Urothelium cell line (cell line): ENCODE measurements at regions not wholly inside any gene's neighbourhood (a gene's known extent, or its start where the extent isn't known, plus 50 kb on each side); places are given as distances from the start of the nearest gene placed in this dataset.
"Not testable (repeated sequence)": the region's sequence is repeated elsewhere in the genome, so short reads cannot be mapped to it uniquely, and the experiment has no call there.

Source experiments
- DNase-seq: peaks from one replicate; pipeline ENCODE4 v3.0.0; 2011; ENCODE audit warnings: low spot score, mixed read lengths
- FAIRE-seq: peaks from 2 replicates; lab custom pipeline; 2011; peaks lifted over from hg19 to GRCh38; lab: Jason Lieb, UNC

DNA sequence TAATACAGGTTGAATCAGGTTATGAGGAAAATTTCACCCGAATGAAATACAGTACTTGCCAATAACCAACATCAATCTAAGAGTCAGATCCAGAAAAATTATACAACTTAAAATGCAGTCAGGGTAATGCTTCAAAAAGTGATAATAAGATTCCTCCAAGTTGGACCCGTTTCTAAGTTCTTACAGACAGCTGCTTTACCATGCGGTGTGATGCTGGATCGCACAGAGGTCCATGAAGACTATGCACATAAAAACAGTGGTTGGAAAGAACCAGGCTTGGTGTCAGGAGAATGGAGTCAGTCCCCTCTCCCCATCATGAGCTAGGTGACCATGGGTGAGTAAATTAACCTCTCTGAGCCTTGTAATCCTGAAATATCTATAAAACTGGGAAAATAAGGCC lies 261.3 kb downstream of the QDPR start:
- DNase-seq: no peak
- no peak for FAIRE-seq

DNA sequence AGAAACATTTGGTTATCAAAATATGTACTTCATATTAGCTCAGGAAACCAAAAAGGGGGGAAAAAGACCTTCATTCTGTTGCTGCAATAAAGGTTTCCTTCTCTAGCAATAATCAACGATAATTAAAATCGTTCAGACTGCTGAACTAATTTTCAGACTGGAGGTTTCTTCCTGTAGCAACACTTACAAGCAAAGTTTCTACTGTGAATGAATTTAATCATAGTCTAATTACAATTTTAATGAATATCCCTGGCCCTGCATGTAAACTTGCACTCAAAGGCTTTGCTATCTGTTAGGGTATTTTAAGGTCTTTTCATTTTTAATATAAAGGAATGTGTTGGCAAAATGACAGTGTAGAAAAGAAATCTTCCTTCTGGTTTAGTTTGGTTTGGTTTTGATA lies 265.2 kb downstream of the QDPR start:
- FAIRE-seq (no peak), DNase-seq (no peak)

DNA sequence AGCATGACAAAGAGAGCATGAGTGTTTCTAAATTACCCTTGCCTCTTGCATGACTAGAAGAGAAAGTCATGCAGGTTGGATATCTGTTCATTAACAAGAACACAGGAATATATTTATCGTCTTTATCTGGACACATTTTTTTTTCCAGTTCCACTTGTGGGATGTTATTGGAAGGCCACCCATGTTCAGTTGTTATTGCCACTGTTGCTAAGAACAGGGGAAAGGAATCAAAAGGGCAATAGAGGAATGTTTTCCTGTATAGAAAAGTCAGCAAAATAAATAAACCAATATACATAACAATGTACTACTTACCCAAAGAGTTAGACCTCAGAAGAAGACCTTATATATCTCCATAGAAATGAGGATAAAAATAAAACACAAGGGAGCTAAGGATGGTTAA lies 270.1 kb downstream of the QDPR start:
- DNase-seq (no peak), FAIRE-seq (no peak)

- DNase-seq: no peak
- FAIRE-seq: no peak
These were observed 273.3 kb downstream of the QDPR start for GRCh38 chr4:17238633-17239032.

DNA sequence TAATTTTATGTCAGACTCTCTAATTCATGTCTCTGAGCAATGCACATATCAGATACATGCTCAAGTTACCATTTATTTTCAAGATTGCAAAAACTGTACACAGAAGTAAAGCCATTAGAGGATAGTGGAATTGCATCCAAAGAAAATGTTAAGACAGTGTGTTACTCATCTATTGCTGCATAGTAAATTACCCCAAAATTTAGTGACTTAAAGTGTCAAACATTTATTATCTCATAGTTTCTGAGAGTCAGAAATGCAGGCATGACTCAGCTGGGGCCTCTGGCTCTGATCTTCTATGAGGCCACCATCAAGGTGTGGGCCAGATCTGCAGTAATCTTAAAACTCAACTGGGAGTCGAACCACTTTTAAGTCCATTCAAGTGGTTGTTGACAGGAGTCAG lies 275.2 kb downstream of the QDPR start:
- FAIRE-seq (no peak), DNase-seq (no peak)

DNA sequence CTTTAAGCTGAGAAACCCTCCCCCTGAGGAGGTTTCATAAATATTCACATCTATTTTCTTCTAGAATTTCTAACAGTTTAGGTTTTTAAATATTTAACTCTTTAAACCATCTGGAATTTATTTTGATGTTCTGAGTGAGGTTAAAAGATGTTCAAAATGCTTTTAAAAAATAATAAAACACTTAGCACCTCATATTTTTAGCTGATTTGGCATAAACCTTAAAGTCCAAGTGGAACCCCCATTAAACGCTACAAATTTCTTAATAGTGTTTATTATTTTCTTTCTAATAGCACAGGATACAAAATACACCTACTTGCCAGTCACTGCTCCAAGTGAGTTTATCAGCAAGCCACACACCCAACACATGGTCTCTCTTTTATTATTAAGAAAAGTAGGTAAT lies 277.2 kb downstream of the QDPR start:
- FAIRE-seq: no peak
- DNase-seq: no peak

DNA sequence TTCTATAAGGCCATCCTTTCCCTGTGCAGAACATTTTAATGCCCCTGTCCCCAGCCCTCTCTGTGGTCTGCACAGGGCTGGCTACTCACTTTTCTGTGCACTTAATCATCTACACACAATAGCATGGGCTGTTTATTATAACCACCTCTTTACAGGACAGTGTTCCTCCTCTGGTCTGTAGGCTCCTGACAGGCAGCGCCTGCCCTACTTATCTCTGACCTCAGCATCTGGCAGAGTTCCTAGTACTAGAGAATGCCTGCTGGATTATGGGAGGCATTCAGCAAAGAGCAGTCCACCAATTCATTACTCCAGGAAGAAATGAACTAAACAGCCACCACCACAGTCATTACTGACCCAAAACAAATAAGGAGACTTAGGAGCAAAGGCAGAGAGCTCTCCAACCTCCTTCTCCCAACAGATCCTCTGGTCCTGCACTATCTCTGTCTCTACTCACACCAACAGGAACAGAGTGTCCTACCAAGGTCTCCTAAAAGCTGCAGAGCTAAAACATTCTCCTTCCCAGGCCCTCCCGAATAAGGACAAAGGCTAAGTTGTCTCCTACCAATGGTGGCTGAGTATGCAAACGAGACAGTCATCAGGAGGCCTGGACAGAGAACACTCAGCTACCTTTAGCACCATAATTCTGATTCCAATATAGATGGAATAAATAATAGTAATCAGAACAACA lies 279.2 kb downstream of the QDPR start:
- DNase-seq: peak; percentile 4
- FAIRE-seq: no peak

- FAIRE-seq, DNase-seq: not testable (repeated sequence)
These were observed 279.9 kb downstream of the QDPR start for GRCh38 chr4:17231880-17232475.

GRCh38 chr4:17230727-17231126 lies 281.2 kb downstream of the QDPR start:
- FAIRE-seq (no peak), DNase-seq (no peak)

DNA sequence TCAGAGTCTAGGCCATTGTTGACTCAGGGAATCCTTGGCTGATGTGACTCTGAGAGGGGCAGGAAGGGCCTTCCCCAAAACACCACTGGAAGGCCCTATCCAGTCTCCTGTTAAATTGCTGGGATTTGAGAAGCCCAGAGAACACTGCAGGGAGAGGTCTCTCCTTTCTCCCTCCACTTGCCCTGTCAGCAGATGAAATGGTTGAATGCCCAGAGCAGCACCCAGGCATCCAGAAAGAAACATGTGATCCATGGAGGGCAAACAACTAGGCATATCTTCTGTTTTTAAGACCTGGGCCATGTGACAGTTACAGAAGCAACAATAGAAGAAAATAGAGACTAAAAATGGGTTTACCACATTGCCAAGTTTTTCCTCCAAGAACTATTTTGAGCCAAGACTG lies 291.1 kb downstream of the QDPR start:
- DNase-seq (no peak), FAIRE-seq (no peak)

DNA sequence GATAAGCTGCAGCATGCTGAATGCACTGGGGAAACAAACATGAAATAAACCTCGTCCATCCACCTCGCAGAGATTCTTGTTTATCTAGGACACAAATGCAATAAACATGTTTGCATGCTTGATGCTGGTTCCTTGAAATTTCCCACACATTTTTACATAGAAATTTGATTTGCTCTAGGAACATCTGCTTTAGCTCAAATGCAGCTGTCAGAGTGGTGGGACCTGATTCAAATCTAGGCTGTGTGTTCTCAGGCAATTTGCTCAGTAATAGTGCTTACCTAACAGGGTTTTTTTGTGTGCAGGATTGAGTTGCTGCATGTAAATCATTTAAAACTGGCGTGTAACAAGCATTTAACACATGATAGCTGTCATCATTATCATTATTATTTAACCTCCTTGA lies 293.1 kb downstream of the QDPR start:
- FAIRE-seq: no peak
- DNase-seq: no peak

GRCh38 chr4:17206829-17207801 lies 304.8 kb downstream of the QDPR start:
- FAIRE-seq: no peak
- no peak for DNase-seq

DNA sequence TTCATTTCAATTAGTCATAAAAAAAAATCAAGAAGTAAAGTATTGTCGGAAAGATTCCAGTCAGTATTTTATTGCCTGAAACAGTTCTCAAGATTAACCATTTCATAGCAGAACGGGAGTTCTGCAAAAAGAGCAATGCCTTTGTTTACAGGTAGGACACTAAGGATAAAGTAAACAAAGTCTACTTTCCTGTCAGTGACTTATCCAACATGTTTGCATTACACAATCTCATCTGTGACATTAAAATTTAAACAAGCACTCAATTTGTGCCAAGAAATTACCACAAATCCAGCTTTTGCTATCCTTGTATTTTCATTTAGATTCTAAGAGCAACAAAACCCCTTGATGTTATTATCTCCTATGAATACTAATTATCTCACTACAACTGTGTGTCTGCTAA lies 306.5 kb upstream of the LDB2 start:
- DNase-seq (no peak), FAIRE-seq (no peak)

DNA sequence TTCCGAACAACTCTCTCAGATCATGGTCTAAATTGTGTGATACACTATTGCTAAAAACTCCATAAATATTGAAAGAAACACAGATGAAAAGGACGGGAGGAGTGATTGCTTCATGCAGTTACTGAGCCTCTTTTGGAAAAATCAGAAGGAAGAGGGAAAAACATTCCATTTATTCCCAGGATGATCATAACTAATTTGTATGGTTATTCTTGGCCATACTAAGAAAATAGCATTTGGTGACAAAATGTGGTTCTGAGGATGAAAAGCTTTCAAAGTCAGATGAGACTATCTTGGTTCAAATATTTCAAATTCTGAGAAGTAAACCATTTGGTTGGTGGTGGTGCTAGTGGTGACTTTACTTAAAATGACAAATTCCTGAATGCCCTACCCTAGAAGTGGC lies 305.4 kb upstream of the LDB2 start:
- FAIRE-seq: no peak
- no peak for DNase-seq

DNA sequence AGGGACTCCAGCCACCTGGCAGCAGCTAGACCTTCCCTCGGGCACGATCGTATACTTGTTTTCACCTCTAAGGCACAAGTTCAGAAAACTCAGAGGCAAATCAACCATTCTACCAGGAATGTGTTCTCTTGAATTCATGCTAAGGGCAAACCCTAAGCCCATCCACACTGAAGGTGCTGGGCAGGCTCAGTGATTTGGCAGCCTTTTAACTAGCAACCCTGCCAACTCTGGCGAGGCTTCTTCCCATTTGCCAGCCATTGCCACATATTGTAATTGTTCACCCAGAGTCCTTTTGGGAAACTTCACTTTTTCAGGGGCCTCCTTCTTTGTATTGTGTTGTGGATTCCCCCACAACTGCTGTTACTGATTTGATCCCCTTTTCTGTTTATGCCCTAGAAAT lies 298.6 kb upstream of the LDB2 start:
- FAIRE-seq (no peak), DNase-seq (no peak)

- DNase-seq (no peak), FAIRE-seq (no peak)
These were observed 297.2 kb upstream of the LDB2 start for GRCh38 chr4:17195461-17196275.

DNA sequence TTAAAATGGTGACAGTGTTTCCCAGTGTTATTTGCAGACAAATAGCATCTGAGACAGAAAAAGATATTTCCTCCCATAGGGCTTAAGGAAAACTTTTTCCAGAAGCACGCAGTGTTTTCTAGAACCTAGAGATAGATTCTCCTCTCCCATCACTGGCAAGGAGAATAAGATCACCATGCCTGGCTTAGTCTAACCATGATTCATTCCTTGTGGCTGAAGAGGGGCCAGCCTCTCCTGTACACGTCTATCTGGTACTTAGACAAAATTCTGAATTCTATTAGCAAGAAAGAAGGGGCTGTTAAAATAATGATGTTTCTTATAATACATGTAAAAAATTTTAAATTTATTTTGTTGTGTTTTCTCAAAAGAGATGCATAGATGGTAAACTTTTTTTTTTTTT lies 296.1 kb upstream of the LDB2 start:
- DNase-seq: no peak
- no peak for FAIRE-seq

DNA sequence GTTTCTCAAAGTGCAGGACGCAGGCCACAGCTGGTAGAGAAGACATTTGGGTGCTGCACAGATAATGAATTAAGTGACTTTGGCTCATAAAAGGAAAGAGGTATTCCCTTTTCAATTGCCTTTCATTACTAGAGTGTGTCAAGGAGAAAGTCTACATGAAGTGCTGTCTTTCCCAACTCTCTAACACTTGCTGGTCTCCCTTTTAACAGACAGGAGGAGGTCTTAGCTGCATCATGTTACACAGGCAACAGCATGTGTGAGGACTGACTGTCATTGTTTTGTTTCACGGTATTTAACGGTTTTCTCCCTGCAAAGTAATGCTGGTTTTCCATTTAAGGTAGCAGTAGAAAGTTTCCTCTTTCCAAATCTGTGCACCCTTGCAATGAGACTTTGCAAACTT lies 291.3 kb upstream of the LDB2 start:
- no peak for DNase-seq
- no peak for FAIRE-seq

DNA sequence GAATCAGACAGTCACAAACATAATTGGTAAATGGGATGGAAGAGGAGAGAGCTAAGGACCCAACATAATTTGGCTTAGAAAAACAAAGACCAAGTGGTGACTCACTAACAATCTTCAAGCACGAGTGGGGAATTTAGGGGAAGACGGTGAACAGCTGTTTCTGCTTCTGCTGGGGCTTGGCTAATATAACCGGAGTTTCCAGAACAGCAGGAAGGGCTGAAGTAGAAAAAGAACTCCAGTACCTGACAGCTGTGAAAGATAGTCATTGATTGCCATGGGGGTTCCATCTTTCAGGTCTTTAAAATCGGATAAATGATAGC lies 290.9 kb upstream of the LDB2 start:
- FAIRE-seq: no peak
- DNase-seq: no peak

DNA sequence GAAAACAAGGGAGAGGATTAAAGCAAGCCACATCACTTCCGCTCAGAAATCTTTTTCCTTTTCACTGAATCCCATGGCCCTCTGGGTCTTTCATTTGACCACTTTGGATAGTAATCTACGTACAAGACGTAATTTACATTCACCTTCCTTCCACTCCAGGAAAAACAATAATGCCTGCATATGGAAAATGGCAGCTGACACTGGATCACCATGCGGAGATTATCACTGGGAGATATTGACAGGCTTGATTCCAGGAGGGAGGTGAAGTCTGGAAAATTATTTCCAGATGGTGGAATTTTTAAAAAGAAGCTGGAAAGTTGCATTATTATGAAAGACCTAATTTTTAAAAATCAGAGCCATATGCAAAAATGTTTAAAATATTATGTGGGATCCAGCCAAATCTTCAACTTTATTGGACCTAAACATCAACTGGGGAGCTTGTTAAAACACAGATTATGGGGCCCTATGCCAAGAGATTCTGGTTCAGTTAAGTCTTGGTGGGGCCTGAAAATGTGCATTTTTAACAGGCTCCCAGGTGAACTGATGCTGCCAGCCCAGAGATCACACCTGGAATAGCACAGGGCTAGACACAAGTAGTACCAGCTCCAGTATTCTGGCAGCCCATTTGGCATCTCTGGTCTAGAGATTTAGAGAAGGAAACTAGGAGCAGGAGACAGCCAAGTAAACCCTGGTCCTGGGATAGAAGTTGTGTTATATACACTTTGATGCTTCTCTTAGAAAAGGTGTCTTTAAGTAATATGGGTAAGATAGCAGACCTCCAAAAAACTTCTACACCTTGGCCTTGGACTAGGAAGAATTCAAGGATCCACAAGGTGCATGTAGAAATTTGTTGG lies 290.3 kb upstream of the LDB2 start:
- FAIRE-seq: no peak

More for the DNA sequence above, 290.3 kb upstream of the LDB2 start:
- no peak for DNase-seq
